ENCODE measurements at regions not wholly inside any gene's neighbourhood (a gene's known extent, or its start where the extent isn't known, plus 50 kb on each side); places are given as distances from the start of the nearest gene placed in this dataset.

- TF ChIP-seq CTCF (IDR thresholded peaks at IDR 0.05) (no peak), POLR2A (IDR thresholded peaks at IDR 0.05) (no peak), EP300 (IDR thresholded peaks at IDR 0.05) (no peak)
These were observed 770.9 kb downstream of the HDGFL1 start for GRCh38 chr6:23340271-23340670.

Data from tibial nerve (tissue), 4 donors.